Lower leg skin (tissue), 3 donors: ENCODE measurements at regions not wholly inside any gene's neighbourhood (a gene's known extent, or its start where the extent isn't known, plus 50 kb on each side); places are given as distances from the start of the nearest gene placed in this dataset.
"Not testable (repeated sequence)": the region's sequence is repeated elsewhere in the genome, so short reads cannot be mapped to it uniquely, and the experiment has no call there.

ENCODE experiments used
- CTCF ChIP-seq, 3 donors: fragments of 450-650 bp; IDR thresholded peaks; one replicate each; pipeline ENCODE4 v1.5.1; 2016; ENCODE audit warnings: antibody characterized with exemption in 3 of 3, mild to moderate bottlenecking in 3 of 3, moderate library complexity in 2 of 3
- POLR2A ChIP-seq, 2 donors: fragments of 450-650 bp; IDR thresholded peaks; one replicate each; pipeline ENCODE4 v1.6.1; 2016 to 2017; ENCODE audit warnings: antibody characterized with exemption in 2 of 2, mild to moderate bottlenecking in 1 of 2, moderate library complexity in 1 of 2

GRCh38 chr17:26885244-26885970 is 408.5 kb upstream of the WSB1 start:
- not testable (repeated sequence) for TF ChIP-seq CTCF, POLR2A (IDR thresholded peaks at IDR 0.05)
